T follicular helper cell (primary cell): ENCODE measurements at regions not wholly inside any gene's neighbourhood (a gene's known extent, or its start where the extent isn't known, plus 50 kb on each side); places are given as distances from the start of the nearest gene placed in this dataset.
"Not testable (repeated sequence)": the region's sequence is repeated elsewhere in the genome, so short reads cannot be mapped to it uniquely, and the experiment has no call there.

Source experiments
- DNase-seq: peaks from one replicate; pipeline ENCODE4 v3.0.0-alpha.2; 2020; ENCODE audit warnings: low read depth

DNA sequence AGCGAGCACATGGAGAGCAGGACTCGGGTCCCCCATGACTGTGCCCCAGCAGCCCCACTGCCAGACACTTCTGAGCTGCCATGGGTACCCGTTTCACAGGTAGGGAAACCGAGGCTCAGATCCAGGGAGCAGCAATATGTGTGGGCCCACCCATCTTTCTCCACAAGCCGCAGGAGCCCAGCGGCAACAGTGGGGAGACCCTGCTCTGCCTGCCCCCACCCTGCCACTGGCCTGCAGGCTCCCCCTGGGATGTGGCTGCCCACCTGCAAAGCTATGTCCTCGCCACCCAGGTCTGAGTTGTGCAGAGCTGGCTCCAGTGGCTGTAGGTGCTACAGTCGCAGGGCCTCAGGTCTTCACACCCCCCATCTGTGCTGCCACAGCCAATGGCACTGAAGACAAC is 50.6 kb upstream of the C1QTNF9B start:
- DNase-seq: no peak

DNA sequence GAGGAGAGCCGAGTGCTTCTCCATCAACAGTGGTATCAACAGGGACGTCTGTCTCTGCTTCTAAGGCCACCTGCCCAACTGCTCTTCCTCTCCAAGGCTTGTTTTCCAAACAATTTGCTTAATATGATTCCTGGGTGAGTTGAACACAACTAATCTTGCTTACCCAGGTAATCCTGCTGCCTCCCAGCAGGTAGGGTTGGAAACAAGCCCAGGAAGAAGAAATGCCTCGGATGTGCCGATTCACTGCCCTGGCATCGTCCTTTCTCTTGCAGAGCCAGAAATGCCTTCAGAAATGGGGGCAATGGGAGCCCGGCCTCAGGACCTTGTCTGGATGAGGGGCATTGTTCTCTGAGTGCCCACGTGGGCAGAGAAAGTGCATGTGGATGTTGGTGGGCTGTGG is 51.9 kb upstream of the C1QTNF9B start:
- no peak for DNase-seq

DNA sequence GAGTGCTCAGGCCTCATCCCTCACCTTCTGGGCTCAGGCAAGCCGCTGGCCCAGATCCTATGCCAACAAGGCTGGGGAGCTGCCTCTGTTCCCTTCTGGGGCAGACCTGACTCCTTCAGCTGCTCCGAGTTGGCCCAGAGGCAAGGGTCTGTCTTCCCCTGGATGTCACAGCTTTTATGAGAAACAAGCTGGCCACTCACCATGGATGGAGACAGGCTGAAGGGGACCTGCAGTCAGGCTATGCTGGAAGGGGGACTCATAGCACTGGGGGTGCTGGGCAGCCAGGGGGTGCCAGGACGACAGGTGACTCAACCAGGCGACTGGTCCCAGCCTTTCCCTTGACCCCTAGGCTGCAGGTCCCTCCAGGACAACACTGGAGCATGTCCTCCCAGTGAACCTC is 52.4 kb upstream of the C1QTNF9B start:
- DNase-seq: no peak

DNA sequence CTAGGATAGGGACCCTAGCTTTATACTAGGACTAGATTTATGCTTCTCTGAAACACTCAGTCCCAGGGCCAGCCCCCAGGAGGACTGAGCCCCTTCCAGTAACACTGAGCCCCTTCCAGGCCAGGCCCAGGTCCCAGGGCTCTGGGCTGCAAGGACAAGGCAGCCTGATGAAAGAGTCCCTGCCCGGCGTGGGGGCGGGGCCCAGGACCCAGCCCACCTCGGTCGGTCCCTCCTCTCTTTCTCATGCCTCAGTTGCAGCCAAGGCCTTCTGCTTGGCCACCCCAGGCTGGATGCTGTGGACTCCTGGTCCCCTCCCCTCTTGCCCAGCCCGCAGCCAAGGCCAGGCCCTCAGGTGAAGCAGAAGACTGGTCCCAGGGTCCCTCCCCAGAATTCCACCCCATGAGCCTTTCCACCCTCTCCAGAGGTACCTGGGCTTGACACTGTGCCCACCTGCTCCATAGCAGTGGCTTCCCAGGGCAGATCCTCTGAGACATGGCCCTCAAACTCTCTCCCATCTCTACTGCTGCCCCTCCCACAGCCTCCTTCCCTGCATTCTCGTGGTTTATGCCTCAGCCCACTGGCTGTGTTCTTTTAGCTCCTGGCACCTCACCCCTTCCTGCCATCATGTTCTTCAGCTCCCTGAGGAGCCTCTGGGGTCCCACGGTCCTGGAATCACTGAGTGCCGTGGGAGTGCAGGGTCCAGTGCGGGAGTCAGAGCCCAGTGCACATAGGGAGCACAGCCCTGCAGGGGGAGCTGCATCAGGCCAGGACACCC is 53.6 kb upstream of the C1QTNF9B start:
- no peak for DNase-seq

DNA sequence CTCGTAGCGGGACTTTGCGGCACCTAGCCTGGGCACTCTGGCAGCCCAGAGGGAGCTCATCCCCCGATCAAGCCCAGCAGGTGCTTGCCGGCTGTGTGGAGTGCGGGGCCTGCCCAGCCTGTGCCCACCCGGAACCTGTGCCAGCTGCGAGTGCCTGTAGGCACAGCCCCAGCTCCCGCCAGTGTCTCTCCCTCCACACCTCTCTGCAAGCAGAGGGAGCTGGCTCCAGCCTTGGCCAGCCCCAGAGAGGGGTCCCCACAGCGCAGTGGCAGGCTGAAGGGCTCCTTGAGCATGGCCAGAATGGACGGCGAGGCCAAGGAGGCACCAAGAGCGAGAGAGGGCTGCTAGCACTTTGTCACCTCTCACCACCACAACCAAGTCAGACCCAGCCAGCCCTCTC is 55.5 kb upstream of the C1QTNF9B start:
- no peak for DNase-seq

DNA sequence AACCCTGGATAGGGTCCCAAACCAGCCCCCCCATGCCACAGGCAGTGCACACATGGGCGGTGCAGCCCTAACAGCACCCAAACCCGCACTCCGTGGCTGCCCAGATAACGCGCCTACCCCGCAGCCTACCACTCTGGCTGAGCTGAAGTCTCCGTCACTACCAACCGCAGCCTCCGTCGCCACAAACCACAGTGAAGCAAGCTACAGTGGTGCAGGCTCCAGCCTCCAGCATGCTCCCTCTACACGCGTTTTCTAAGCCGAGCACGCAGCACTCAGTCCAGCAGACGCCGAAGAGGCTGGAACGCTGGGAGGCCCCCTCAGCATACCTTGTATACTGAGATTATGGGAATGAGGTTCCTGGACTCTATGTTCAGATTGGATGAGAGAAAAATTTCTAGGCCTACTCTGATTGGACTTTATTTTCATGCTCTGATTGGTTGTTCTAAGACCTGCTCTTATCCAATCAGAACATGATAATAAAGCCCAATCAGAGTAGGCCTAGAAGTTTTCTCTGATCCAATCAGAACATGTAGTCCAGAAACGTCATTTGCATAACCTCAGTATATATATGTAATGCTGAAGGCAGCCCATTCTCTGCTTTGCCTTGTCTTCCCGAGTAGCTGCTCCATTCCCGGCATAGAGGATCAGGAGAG is 56.7 kb upstream of the C1QTNF9B start:
- no peak for DNase-seq

DNA sequence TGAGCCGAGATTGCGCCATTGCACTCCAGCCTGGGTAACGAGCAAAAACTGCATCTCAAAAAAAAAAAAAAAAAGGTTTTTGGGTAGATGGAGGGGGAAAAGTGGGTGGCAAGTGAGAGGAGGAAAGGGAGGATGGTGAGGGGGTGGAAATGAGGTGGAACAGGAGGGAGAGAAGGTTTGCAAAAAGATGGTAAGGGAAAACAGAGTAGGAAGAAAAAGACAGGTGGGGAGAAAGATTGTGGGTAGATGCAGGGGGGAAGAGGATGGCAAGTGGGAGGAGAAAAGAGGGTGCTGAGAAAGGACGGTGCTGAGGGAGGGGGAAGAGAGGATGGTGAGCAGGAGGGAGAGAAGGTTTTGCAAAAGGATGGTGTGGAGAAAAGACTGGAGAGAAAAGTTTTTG is 57.8 kb upstream of the C1QTNF9B start:
- DNase-seq: no peak

DNA sequence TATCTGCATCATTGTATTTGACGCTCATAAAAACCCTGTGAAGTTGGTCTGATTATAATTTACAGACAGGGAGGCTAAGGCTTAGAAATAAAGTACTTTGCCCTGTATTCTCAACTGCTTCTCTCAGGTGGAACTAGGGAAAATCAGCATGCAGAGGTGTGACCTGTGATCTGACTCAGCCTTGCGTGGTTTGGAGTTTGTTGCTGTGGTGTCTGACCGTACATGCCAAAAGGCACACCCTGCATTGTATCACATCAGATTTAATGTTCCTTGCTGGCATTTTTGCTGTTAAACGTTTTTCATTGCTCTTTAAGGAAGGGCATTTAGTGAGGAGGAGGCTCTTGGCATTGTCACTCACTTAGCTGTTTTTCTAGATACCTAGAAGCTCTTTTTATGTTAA is 58.8 kb upstream of the C1QTNF9B start:
- DNase-seq: no peak

DNA sequence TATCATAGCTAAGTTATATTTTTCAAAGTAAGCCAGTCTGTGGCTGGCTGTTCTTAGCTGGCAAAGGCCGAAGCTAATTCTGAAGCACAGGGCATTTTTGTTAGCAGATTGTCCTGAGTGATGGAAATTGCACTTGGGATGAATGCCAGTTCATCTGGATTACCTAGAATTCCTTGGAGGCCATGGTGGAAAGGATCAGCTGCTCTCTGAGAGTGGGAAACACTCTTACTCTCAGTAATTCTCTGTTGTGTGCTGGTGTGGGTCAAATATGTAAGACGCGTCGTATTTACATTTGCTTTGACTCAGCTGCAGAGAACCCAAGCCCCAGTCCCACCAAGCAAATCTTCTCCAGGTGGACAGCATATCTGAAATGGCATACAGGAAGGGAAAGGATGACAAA is 60.7 kb upstream of the C1QTNF9B start:
- no peak for DNase-seq

DNA sequence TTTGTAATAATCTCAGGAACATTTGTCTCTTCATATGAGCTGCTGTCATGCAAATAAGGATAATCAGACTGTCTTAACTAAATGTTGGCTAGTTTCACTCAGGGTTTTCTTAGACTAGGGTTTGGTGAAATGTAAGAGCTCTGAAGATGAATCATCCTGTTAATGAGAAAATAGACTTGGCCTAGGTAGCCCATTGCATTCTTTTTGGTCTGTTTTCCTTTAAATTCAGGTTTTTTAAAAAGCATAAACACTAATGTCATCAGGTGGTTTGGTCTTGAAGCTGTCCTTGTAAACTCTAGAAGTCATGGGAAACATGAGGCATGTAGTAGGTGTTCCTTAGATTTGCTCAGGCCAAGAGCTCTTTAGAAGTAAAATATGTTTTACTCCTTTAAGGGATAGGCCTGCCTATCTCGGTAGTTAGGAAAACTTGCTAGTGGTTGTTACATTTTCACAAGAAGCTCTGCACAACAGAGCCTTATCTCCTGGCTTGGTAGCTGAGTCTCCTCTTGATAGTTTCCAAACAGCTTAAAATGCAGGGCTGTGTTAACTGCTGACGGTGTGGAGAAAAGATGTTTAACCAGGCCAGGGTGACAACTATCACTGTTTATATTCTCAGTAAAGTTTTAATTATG is 62.0 kb upstream of the C1QTNF9B start:
- no peak for DNase-seq

DNA sequence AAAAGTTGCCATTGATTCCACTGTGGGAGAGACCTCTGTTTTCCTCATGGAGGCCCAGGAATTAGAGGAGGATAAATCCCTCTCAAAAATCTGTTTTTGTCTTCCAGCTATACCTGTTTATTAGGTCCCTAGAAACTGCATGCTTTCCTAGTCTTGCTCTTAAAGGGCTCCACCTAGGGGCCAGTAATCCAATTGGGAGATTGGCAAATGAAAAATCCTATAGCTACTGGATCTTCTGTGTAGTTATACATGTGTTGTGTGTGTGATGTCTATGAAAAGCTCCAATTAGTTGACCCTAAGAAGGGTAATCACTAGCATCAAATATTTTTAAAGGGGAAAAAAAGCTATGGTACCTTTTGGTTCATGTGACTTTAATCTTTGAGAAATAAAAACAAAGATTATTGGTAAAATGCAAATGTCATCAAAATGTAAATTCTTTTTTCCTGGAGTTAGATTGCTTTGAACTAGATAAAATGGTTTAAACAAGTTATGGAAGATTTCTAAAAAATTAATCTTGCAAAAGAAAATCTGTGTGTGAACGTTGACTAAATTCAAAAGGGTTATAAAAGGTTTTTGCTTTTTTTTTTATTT is 63.4 kb upstream of the C1QTNF9B start:
- no peak for DNase-seq

DNA sequence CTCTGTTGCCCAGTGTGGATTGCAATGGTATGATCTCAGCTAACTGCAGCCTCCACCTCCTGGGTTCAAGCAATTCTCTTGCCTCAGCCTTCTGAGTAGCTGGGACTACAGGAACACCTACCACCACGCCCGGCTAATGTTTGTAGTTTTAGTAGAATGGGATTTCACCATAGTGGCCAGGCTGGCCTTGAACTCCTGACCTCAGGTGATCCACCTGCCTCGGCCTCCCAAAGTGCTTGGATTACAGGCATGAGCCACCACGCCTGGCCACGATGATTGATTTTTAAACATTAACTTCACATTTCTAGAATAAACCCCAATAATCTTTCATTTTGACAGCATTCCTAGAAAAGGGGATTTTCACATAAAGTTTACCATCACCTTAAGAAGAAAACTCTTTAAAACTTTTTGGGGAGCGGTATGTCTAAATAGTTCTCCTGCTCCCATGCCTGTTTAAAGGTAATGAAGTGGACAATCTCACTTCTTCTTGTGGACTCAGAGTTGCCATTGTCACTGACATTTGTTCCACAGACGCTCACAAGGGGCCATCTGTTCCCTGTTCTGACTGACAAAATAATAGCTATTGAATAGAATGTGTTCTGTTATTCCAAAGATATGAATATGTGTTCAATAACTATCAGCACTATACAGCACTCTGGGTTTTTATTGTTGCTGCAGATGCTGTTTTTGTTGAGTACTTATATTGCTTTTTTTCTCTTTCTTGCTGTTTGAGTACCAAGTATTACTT is 66.1 kb upstream of the C1QTNF9B start:
- no peak for DNase-seq

DNA sequence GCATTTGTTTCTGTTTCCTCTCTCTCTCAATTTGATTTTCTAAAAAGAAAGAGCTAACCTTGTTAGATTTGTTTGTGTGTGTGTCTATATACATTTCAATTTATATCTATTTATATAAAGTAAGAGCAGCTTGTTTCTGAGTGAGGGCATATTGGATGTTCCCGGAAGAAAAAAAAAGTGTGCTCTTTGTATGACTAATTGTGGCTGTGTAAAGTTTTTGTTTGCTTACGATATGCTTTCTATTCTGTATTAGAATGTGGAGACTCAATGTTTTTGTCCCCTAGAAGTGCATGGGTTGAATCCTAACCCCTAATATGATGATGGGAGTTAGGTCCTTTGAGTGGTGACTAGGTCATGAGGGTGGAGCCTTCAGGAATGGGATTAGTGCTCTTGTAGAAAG is 66.6 kb upstream of the C1QTNF9B start:
- no peak for DNase-seq

DNA sequence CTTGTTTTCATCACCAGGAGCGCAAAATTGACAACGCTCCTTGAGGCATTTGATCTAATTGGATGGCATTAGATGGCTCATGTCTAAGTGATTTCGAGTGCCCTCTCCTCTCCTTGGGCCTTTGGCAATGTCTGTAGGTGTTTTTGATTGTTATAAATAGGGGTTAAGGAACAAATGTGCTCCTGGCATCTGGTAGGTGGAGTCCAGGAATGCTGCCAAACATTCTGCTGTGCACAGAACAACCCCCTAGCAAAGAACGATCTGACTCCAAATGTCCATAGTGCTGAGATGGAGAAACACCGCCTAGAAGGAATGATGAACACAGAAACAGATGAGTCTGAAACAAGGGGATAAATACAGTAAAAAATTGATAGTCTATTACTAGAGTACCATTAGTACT is 68.0 kb upstream of the C1QTNF9B start:
- no peak for DNase-seq

DNA sequence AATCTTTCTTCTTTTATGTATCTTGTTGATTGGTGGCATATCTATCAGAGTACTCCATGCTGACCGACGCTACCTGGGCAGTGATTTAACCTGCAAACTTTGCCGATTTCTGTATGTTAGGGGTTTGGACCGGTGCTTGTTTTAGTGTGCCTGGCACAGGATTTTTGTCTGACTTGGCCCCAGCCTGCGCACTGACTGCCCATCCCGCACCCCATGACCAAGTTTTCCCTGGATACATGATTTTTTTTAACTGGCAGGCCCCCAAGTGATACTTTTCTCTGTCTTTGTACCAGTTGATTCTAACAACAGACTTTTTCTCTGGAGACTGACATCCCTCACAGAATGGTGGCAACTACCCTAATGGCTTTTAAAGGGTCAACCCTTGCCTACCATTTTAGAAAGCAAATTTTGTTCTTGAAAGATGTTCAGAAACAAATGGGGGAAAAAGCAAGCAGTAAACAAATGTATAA is 69.0 kb upstream of the C1QTNF9B start:
- no peak for DNase-seq

DNA sequence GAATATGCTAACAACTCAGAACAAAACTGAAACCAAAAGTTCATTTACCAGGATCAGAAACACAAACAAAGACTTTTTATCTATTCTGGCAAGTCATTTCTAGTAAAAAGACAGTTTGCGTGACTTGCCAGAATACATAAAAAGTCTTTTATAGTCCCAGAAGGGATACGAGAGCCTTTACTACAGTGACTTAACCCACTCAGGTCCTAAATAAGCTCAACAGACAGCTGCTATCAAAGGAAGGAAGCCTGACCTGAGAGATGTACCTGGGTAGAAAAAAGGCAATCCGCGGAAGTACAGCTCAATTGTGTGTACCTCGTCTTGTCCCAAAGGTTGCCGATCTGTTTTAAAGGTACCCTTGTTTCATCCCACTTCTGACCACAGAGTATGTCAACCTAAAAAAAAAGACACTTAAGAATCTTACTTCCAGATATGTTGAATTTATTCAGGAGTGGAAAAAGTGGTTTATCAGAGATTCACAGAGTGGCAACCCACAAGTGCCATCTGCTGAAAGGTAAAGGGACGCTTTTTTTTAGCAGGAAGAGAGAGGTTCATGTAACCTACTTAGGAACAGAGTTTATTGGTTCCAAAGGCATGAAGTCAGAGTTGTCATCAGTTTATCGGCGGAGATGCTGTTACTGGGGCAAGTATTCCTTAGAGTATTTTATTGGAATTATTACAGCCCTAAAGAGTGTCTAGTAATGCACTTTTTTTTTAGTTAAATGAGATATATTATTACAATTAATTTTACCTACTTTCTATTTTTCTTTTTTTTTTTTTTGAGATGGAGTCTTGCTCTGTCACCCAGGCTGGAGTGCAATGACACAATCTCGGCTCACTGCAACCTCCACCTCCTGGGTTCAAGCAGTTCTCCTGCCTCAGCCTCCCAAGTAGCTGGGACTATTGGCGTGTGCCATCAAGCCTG is 69.7 kb upstream of the C1QTNF9B start:
- DNase-seq: no peak

DNA sequence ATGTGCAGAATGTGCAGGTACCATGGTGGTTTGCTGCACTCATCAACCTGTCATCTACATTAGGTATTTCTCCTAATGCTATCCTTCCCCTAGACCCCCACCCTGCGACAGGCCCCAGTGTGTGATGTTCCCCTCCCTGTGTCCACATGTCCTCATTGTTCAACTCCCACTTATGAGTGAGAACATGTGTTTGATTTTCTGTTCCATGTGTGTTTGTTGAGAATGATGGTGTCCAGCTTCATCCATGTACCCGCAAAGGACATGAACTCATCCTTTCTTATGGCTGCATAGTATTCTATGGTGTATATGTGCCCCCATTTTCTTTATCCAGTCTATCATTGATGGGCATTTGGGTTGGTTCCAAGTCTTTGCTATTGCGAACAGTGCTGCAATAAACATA is 70.5 kb upstream of the C1QTNF9B start:
- DNase-seq: not testable (repeated sequence)

DNA sequence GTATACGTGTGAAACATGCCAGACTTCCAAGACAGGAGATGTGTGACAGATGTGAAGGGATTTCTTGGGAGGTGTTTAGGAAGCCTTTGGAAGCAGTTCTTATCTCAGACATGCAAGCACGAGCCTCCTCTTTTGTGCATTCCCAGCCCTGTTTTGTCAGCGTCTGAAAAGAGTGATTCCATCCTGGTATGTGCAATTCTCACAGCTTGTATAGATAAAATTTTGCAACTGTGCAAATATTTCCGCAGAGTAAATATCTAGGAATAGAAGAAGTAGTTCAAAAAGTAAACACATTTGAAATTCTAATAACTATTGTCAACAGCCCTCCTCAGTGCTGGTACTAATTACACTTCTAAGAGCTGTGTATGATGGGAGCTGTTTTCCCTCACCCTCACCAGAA is 72.3 kb upstream of the C1QTNF9B start:
- DNase-seq: no peak

DNA sequence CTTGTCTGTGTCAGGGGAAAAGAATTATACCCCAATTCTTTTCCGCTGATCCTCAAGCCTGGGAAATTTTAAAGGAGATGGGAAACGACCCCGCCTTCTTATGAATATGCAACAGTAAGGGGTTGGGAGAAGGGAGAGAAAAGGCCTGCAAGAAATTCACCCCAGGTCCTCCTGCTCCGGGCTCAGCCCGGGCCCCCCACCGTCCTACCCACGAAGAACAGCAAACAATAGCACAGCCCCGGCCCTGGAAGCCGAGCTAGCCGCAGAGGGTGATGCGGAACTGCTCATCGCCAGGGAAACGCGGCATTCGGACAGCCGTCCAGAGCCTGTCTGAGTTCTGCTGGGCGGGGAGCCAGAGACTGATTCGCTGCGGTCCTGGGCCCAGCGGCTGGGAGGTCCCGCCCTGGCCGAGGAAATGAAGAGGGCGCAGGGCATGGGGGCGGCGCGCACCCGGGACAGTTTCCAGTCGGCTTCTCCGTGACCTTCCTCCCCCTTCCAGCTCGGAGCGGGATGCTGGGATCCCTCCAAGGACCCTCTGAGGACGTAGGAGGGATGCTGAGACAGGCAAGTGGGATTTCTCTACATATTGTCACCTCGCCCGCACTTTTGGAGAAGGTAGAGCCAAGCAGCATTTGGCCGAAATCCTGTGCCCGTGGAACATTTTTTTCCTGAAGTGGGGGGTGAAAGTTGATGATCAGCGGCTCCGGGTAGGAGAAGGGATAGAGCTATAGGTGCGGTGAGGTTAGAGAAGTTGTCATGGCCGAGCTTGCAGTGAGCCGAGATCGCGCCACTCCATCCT is 82.3 kb upstream of the C1QTNF9B start:
- DNase-seq: no peak

DNA sequence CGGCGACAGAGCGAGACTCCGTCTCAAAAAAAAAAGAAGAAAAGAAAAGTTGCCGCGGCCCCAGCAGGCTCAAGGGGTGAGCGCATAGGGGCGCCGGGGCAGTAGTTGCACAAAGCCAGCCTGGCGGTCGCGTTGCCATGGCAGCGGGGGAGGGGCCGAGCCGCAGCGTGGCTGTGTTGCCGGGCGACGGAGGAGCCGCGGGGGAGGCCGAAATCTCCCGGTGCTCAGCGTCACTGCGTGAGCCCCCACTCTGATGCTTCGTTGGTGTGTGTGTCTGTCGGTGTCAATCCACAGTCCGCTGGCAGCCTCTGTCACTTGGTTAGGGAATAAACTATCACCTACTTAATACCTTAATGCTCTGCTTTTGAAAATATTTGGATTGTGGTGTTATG is 82.9 kb upstream of the C1QTNF9B start:
- peak; percentile 69 for DNase-seq
